GM21576 (cell line): ENCODE measurements at regions not wholly inside any gene's neighbourhood (a gene's known extent, or its start where the extent isn't known, plus 50 kb on each side); places are given as distances from the start of the nearest gene placed in this dataset.
"Not testable (repeated sequence)": the region's sequence is repeated elsewhere in the genome, so short reads cannot be mapped to it uniquely, and the experiment has no call there.

Experiments used
- ATAC-seq: cut with Tn5 transposase; IDR thresholded peaks from one replicate; pipeline ENCODE4 v1.9.1; 2021; ENCODE audit warnings: mild to moderate bottlenecking, moderate library complexity; ENCODE audit not compliant: unreplicated experiment

GRCh38 chr11:38060136-38060535 lies 1462.1 kb upstream of the RAG2 start:
- no peak for ATAC-seq

GRCh38 chr11:38046571-38047135 lies 1448.6 kb upstream of the RAG2 start:
- ATAC-seq, result no peak

GRCh38 chr11:38043060-38043459 lies 1445.0 kb upstream of the RAG2 start:
- ATAC-seq, result no peak

DNA sequence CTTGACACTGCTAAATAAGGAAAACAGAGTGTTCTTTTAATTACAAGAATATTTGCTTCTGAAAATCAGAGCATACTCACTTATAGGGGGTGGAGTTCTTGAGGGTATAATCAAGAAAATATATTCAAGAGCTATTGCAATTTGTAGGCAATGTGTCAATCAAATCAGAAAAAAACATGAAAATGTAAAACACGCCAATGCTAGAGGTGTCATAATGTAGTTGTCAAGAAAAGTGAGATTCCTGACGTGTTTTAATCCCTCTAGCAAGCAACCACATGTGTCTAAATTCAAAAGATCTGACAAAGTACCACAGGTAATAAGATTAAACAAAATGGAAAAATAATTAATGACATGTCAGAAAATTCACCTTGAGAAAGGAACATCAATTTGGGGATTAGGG lies 1440.7 kb upstream of the RAG2 start:
- ATAC-seq, result no peak

DNA sequence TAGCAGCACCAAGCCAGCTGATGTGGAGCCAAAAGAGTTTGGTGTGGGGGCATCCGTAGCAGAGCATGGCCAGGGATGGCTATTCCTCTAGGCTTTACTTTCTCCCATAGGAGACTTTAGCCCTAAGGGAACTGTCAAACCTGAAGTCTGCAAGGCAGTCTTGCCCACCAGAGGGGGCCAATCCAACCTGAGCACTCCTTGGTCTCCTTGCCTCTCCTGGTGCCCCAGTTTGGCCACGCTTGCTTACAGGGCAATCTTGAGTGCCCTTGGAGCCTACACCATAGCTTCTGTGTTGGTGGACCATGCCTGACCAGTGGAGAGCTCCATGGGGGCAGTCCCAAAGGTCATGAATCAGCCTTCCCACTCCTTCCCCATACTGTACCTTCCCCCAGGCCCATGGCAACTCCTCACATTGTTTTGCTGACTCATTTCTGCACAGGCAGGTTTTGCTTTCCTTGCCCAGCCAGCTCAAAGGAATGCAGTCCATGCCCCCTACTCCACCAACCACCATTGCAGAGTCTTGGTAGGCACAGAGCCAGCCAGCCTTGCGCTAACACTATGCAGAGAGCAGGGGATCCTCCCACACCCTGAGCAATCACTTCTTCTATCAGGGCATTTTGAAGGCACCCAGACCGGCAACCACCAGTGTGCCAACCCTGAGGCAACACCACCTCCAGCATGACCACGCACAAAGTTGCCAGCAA lies 1421.2 kb upstream of the RAG2 start:
- ATAC-seq, result no peak

DNA sequence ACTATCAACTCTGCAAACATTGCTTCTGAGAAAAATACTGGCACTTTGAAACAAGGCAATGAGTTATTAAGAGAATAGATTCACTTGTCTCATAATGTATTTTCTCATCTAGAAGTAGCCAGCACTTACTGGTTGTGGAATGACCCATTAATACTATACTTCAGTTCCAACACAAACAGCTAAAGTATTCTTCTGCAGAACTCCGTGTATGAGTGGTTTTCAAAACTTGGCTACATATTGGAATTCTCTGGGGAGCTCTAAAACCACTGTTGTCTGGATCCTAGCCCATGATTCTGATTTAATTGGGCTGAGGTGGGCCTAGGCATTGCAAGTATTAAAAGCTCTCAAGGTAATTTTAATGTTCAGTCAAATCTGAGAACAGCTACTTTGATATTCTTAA lies 1416.4 kb upstream of the RAG2 start:
- ATAC-seq, result no peak

GRCh38 chr11:38013157-38013556 lies 1415.1 kb upstream of the RAG2 start:
- no peak for ATAC-seq

DNA sequence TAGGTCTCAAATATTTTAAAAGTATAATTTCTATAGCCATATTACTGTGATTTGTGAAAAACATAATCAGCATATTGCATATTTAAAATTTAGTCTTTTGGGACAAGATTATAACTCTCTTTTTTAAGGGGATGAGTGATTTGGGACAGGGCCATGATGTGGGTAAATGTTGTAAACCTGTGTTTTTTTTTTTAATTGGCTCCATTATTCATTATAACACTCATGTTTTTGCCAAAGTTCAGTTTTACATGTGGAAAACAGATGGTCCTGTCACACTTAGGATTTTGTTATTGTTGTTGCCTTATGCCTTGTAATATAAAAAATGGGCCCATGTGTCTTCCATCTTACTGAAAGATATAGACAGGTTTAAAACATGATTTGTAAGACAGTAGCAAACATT lies 1413.5 kb upstream of the RAG2 start:
- ATAC-seq, result no peak

GRCh38 chr11:38009932-38010331 lies 1411.9 kb upstream of the RAG2 start:
- no peak for ATAC-seq

GRCh38 chr11:38006466-38006865 lies 1408.4 kb upstream of the RAG2 start:
- ATAC-seq, result no peak

DNA sequence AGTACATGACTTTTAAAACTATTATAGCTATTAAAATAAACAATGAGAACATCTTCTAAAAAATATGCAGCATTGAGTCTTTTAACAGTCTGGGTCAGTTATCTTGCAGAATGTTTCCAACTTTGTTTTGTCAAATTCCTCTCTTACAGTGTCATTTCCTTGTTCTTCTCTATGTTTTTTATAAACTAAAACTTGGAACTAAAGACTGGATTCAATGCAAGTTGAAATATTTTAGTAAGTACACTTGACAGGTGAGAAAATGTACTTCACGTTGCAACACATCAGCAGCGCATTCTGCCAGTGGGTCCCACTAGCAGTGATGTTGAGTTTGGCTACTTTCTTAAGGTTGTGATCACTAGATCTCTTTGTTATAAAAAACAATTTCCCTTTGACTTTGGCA lies 1407.6 kb upstream of the RAG2 start:
- ATAC-seq, result no peak

DNA sequence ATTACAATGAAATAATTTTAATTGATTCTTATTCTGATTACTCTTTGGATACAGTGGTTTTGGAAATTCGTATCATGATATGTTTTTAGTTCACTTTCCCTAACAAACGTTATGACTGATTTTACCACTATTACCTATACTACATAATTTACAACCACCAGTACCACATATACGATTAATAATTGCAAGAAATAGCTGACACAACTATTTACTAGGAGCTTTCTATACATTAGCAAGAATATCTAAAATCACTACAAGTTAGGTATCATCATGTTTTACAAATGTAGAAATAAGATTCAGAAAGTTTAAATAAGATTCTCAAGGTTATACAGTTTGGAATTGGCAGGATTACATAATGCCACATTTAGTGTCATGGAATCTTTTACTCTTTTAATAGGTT lies 1401.1 kb upstream of the RAG2 start:
- no peak for ATAC-seq

DNA sequence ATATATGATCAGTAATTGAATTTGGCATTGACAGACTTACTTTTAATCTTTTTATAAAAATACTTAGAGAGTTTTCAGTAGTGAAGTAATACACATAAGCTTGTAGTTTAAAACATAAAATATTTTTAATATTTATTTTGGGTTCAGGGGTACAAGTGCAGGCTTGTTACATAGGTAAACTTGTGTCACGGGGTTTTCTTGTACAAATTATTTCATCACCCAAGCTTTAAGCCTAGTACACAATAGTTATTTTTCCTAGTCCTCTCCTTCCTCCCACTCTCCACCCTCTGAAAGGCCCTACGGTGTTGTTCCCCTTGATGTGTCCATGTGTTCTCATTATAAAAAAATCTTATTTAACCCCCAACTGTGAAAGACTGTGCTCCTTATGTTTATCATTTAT lies 1397.8 kb upstream of the RAG2 start:
- no peak for ATAC-seq

- ATAC-seq, result no peak
Observed at GRCh38 chr11:37988031-37988430, 1390.0 kb upstream of the RAG2 start.

DNA sequence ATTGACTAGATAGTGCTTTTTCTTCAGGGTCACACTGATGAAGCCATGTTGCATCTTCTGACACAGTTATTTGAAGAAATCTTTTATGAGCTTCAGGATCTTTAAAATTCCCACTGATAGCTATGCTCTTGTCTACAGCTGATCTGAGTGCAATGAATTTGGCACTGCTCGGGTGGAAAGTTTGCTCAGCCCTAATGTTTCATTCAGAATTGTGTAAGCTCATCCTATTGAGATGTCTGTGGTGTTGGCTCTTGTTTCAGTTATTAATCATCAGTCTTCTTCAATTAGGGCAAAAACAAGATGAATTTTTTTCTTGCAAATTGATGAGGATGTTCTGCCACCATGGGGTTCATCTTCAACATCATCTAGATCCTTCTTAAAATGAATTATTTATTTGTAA lies 1387.0 kb upstream of the RAG2 start:
- ATAC-seq, result no peak

- no peak for ATAC-seq
Observed at GRCh38 chr11:37978647-37979046, 1380.6 kb upstream of the RAG2 start.

DNA sequence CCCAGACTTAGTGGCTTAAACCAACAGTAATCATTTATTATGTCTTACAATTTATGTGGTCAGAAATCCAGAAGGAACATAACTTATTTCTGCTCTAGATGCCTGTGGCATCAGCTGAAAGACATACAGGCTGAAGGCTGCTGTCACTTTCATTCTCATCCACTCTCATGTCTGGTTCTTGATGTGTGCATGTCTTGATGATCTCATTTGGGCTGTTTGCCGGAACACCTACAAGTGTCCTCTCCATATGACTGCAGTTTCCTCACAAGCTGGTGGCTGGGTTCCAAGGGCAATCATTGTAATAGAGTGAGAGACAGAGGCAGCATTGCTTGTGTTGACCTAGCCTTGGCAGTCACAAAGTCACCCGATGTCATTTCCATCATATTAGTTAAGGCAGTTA lies 1375.9 kb upstream of the RAG2 start:
- no peak for ATAC-seq

DNA sequence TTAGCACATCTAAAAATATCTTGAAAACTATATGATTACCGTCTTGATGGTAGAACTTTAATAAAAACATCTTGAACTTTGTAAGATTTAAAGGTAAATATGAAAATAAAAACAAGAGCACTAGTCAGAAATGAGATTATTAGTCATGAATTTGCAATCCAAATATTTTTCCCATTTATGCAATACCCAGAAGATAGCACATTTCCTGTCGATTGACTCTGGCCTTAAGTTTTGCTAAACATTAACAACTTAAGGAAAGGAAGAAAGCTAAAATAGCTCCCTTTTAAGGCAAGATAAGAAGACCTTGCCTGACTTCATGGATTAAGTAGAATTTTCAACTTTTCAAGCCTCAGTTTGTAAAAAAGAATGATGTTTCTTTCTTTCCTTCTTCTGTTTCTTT lies 1374.7 kb upstream of the RAG2 start:
- no peak for ATAC-seq

DNA sequence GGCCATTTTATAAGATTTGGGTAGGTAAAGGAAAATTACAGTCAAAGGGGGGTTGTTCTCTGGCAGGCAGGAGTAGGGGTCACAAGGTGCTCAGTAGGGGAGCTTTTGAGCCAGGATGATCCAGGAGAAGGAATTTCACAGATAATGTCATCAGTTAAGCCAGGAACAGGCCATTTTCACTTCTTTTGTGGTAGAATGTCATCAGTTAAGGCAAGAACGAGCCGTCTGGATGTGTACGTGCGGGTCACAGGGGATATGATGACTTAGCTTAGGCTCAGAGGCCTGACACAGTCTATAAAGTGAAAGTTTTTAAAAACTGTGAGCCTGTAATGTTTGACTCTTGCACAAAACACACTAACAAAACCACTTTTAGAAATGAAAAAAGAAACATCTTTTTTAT lies 1371.3 kb upstream of the RAG2 start:
- ATAC-seq, result not testable (repeated sequence)

- ATAC-seq, result no peak
Observed at GRCh38 chr11:37968148-37968547, 1370.1 kb upstream of the RAG2 start.

GRCh38 chr11:37967635-37968034 lies 1369.6 kb upstream of the RAG2 start:
- no peak for ATAC-seq

DNA sequence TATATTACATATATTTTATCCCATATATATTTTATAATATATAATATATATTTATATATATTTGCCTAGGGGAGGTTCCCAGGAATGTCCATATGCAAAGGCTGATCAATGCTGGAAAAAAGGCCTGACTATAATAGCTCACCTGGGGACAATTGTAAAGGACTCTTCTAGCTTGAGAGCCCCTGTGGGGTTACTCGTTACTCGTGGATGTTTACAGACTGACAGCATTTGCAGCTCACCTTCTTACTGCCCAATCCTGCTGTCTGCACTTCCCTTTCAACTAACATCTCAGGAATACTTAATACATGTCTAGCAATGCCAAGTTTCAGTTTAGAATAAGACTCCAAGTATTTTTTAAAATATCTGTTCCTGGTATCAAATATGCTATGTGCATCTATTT lies 1365.4 kb upstream of the RAG2 start:
- no peak for ATAC-seq

GRCh38 chr11:37957717-37958116 lies 1359.7 kb upstream of the RAG2 start:
- ATAC-seq, result no peak
